ENCODE measurements at regions not wholly inside any gene's neighbourhood (a gene's known extent, or its start where the extent isn't known, plus 50 kb on each side); places are given as distances from the start of the nearest gene placed in this dataset.

DNA sequence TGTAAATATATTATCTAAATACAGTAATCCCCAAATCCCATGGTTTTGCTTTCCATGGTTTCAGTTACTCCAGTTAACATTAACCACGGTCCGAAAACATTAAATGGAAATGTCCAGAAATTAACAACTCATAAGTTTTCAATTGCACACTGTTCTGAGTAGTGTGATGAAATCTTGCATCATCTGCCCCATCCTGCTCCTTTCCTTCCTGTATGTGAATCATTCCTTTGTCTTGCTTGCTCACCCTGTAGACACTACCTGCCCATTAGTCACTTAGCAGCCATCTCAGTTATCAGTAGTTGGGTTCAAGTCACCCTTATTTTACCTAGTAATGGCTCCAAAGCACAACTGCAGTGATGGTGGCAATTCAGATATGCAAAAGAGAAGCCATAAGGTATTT lies 1568.5 kb upstream of the WWC1 start:
- TF ChIP-seq CTCF (IDR thresholded peaks at IDR 0.05) (no peak), EZH2 (IDR thresholded peaks at IDR 0.05; ENCODE audit: borderline replicate concordance, insufficient read depth, low read depth, low read length, poor library complexity, severe bottlenecking) (no peak)
